ENCODE measurements at regions not wholly inside any gene's neighbourhood (a gene's known extent, or its start where the extent isn't known, plus 50 kb on each side); places are given as distances from the start of the nearest gene placed in this dataset.

- H3K36me3 Mint-ChIP-seq, result no peaks in the 10 kb centered on the region
- Histone ChIP-seq H3K27me3 (ENCODE audit: control insufficient read depth in 2 of 2, insufficient read depth in 2 of 2, low read length in 2 of 2) (no peaks in the 10 kb centered on the region), H3K27ac (ENCODE audit: low read depth in 1 of 2, low read length in 2 of 2) (no peak overlapping the region), H4K20me1 (ENCODE audit: insufficient read depth, low read length) (no peaks in the 10 kb centered on the region), H3K36me3 (replicated peaks in 1 of 2; ENCODE audit: control insufficient read depth in 1 of 2, insufficient read depth in 2 of 2, low read length in 2 of 2) (no peaks in the 10 kb centered on the region), H3K4me1 (ENCODE audit: control insufficient read depth in 1 of 2, insufficient read depth in 2 of 2, low read length in 2 of 2) (no peaks in the 10 kb centered on the region), H3K4me3 (replicated peaks in 1 of 3; ENCODE audit: low read depth in 2 of 3, low read length in 3 of 3) (no peak overlapping the region), H3K9ac (ENCODE audit: insufficient read depth, low read length, poor library complexity, severe bottlenecking) (no peak overlapping the region), H3K79me2 (ENCODE audit: insufficient read depth, low read length) (no peaks in the 10 kb centered on the region), H2AFZ (ENCODE audit: insufficient read depth, low read depth, low read length, poor library complexity, severe bottlenecking) (no peak overlapping the region), H3K4me2 (replicated peaks; ENCODE audit: extremely low read depth, low read length, poor library complexity, severe bottlenecking) (no peak overlapping the region), H3K9me3 (replicated peaks in 1 of 2; ENCODE audit: control insufficient read depth in 1 of 2, insufficient read depth in 1 of 2, low read length in 2 of 2) (peaks cover 0 to 12% of the 10 kb centered on the region in 2 donors)
- H3K27me3 Mint-ChIP-seq (ENCODE audit: low read depth in 3 of 3), result peaks cover 0 to 8% (median 2%) of the 10 kb centered on the region in 3 donors
- H3K4me3 Mint-ChIP-seq, result no peak overlapping the region
- no peak for TF ChIP-seq CTCF (IDR thresholded peaks at IDR 0.05)
- 94% methylated on average over 4 of the region's 6 CpGs for WGBS (ENCODE audit: insufficient coverage)
- H3K27ac Mint-ChIP-seq, result no peak overlapping the region
- peaks cover 4 to 26% (median 6%) of the 10 kb centered on the region in 7 donors for H3K9me3 Mint-ChIP-seq
- no peaks in the 10 kb centered on the region for H3K4me1 Mint-ChIP-seq
- intact Hi-C loops (cut with micrococcal nuclease), result no loop called here
- no peak for DNase-seq
These were observed 287.7 kb upstream of the FOXQ1 start for GRCh38 chr6:1024161-1024560.

GRCh38 chr6:1023229-1023628 lies 288.7 kb upstream of the FOXQ1 start:
- no peak overlapping the region for H3K4me2 ChIP-seq (replicated peaks; ENCODE audit: extremely low read depth, low read length, poor library complexity, severe bottlenecking)
- Mint-ChIP-seq H3K27ac (no peak overlapping the region), H3K4me1 (no peaks in the 10 kb centered on the region), H3K36me3 (no peaks in the 10 kb centered on the region), H3K4me3 (no peak overlapping the region), H3K27me3 (ENCODE audit: low read depth in 3 of 3) (peaks cover 0 to 8% (median 2%) of the 10 kb centered on the region in 3 donors), H3K9me3 (peaks cover 4 to 26% (median 6%) of the 10 kb centered on the region in 7 donors)
- no peak overlapping the region for H3K27ac ChIP-seq (ENCODE audit: low read depth in 1 of 2, low read length in 2 of 2)
- no peak for TF ChIP-seq CTCF (IDR thresholded peaks at IDR 0.05)
- no peaks in the 10 kb centered on the region for H4K20me1 ChIP-seq (ENCODE audit: insufficient read depth, low read length)
- no peaks in the 10 kb centered on the region for H3K79me2 ChIP-seq (ENCODE audit: insufficient read depth, low read length)
- DNase-seq, result no peak
- H2AFZ ChIP-seq (ENCODE audit: insufficient read depth, low read depth, low read length, poor library complexity, severe bottlenecking), result no peak overlapping the region
- peaks cover 0 to 12% of the 10 kb centered on the region in 2 donors for H3K9me3 ChIP-seq (replicated peaks in 1 of 2; ENCODE audit: control insufficient read depth in 1 of 2, insufficient read depth in 1 of 2, low read length in 2 of 2)
- intact Hi-C loops (cut with micrococcal nuclease), result no loop called here
- H3K27me3 ChIP-seq (ENCODE audit: control insufficient read depth in 2 of 2, insufficient read depth in 2 of 2, low read length in 2 of 2), result no peaks in the 10 kb centered on the region
- WGBS (ENCODE audit: insufficient coverage), result 93% methylated on average over 4 of the region's 4 CpGs
- no peak overlapping the region for H3K4me3 ChIP-seq (replicated peaks in 1 of 3; ENCODE audit: low read depth in 2 of 3, low read length in 3 of 3)
- no peak overlapping the region for H3K9ac ChIP-seq (ENCODE audit: insufficient read depth, low read length, poor library complexity, severe bottlenecking)
- H3K36me3 ChIP-seq (replicated peaks in 1 of 2; ENCODE audit: control insufficient read depth in 1 of 2, insufficient read depth in 2 of 2, low read length in 2 of 2), result no peaks in the 10 kb centered on the region
- no peaks in the 10 kb centered on the region for H3K4me1 ChIP-seq (ENCODE audit: control insufficient read depth in 1 of 2, insufficient read depth in 2 of 2, low read length in 2 of 2)
